Vagina (tissue), 2 donors: ENCODE measurements at regions not wholly inside any gene's neighbourhood (a gene's known extent, or its start where the extent isn't known, plus 50 kb on each side); places are given as distances from the start of the nearest gene placed in this dataset.

ENCODE experiments used
- DNase-seq, 2 donors: peaks; one replicate each; pipeline ENCODE4 v3.0.0-alpha.2; 2017; ENCODE audit errors: extremely low spot score in 2 of 2
- H3K27ac ChIP-seq: fragments of 200-600 bp; sonication (generic); one replicate; pipeline ENCODE4 v1.5.1; 2019
- H3K27me3 ChIP-seq: fragments of 200-600 bp; sonication (generic); one replicate; pipeline ENCODE4 v1.5.1; 2019
- H3K36me3 ChIP-seq, 2 donors: fragments of 200-600 bp; sonication (generic); one replicate each; pipeline ENCODE4 v1.5.1; 2017 to 2019
- H3K4me1 ChIP-seq: fragments of 200-600 bp; sonication (generic); one replicate; pipeline ENCODE4 v1.5.1; 2019
- H3K4me3 ChIP-seq, 2 donors: fragments of 200-600 bp; sonication (generic); 1 replicate in 1 of 2; 2 replicates in 1 of 2; pipeline ENCODE4 v1.5.1; 2016 to 2019
- H3K9me3 ChIP-seq: fragments of 200-600 bp; sonication (generic); one replicate; pipeline ENCODE4 v1.5.1; 2019
- CTCF ChIP-seq, 3 experiments: fragments of 450-650 bp in 2 of 3; fragments of 200-600 bp in 1 of 3; sonication (generic) in 1 of 3; IDR thresholded peaks; one replicate each; pipeline ENCODE4 v1.5.1; 2017 to 2019; ENCODE audit warnings: antibody characterized with exemption in 3 of 3, mild to moderate bottlenecking in 2 of 3, moderate library complexity in 2 of 3
- POLR2A ChIP-seq, 2 donors: fragments of 450-650 bp; IDR thresholded peaks; one replicate each; pipeline ENCODE4 v1.6.1; 2017; ENCODE audit warnings: antibody characterized with exemption in 2 of 2, mild to moderate bottlenecking in 2 of 2, moderate library complexity in 2 of 2
- POLR2AphosphoS5 ChIP-seq, 2 donors: sonication (generic); formaldehyde crosslinking; IDR thresholded peaks; one replicate each; pipeline ENCODE4 v1.9.0; 2017; ENCODE audit warnings: antibody characterized with exemption in 2 of 2, mild to moderate bottlenecking in 2 of 2, low read depth in 1 of 2; ENCODE audit not compliant: insufficient read depth in 1 of 2
- intact Hi-C: fragments of 100-400 bp; cut with DNase I; formaldehyde crosslinking; loops from one replicate; pipeline ENCODE4 v1.15.1; 2023

- Histone ChIP-seq H3K4me3 (no peak overlapping the region), H3K4me1 (no peaks in the 10 kb centered on the region), H3K36me3 (no peaks in the 10 kb centered on the region), H3K27ac (no peak overlapping the region), H3K9me3 (no peaks in the 10 kb centered on the region), H3K27me3 (no peaks in the 10 kb centered on the region)
- intact Hi-C loops = no loop called here
- TF ChIP-seq POLR2A (IDR thresholded peaks at IDR 0.05) (no peak), CTCF (IDR thresholded peaks at IDR 0.05) (no peak), POLR2AphosphoS5 (IDR thresholded peaks at IDR 0.05; ENCODE audit: insufficient read depth in 1 of 2, low read depth in 1 of 2) (no peak)
- DNase-seq = no peak
Measured at GRCh38 chr5:87188391-87188790, 79.3 kb upstream of the RASA1 start.

GRCh38 chr5:87190041-87190440, 77.6 kb upstream of the RASA1 start:
- intact Hi-C loops = no loop called here
- DNase-seq = no peak
- no peak overlapping the region for H3K4me3 ChIP-seq
- H3K36me3 ChIP-seq = no peaks in the 10 kb centered on the region
- no peaks in the 10 kb centered on the region for H3K27me3 ChIP-seq
- no peaks in the 10 kb centered on the region for H3K4me1 ChIP-seq
- no peak overlapping the region for H3K27ac ChIP-seq
- TF ChIP-seq POLR2AphosphoS5 (IDR thresholded peaks at IDR 0.05; ENCODE audit: insufficient read depth in 1 of 2, low read depth in 1 of 2) (no peak), POLR2A (IDR thresholded peaks at IDR 0.05) (no peak), CTCF (IDR thresholded peaks at IDR 0.05) (no peak)
- H3K9me3 ChIP-seq = no peaks in the 10 kb centered on the region

- Histone ChIP-seq H3K36me3 (no peaks in the 10 kb centered on the region), H3K4me1 (no peaks in the 10 kb centered on the region), H3K27me3 (no peaks in the 10 kb centered on the region), H3K4me3 (no peak overlapping the region), H3K9me3 (no peaks in the 10 kb centered on the region), H3K27ac (no peak overlapping the region)
- no peak for DNase-seq
- TF ChIP-seq POLR2AphosphoS5 (IDR thresholded peaks at IDR 0.05; ENCODE audit: insufficient read depth in 1 of 2, low read depth in 1 of 2) (no peak), POLR2A (IDR thresholded peaks at IDR 0.05) (no peak), CTCF (IDR thresholded peaks at IDR 0.05) (no peak)
- intact Hi-C loops = no loop called here
Measured at GRCh38 chr5:87190687-87191086, 77.0 kb upstream of the RASA1 start.

- Histone ChIP-seq H3K27me3 (no peaks in the 10 kb centered on the region), H3K27ac (no peak overlapping the region), H3K36me3 (no peaks in the 10 kb centered on the region), H3K4me3 (no peak overlapping the region), H3K4me1 (no peaks in the 10 kb centered on the region), H3K9me3 (no peaks in the 10 kb centered on the region)
- intact Hi-C loops = no loop called here
- no peak for TF ChIP-seq POLR2A (IDR thresholded peaks at IDR 0.05)
- no peak for TF ChIP-seq CTCF (IDR thresholded peaks at IDR 0.05)
- no peak for TF ChIP-seq POLR2AphosphoS5 (IDR thresholded peaks at IDR 0.05; ENCODE audit: insufficient read depth in 1 of 2, low read depth in 1 of 2)
- no peak for DNase-seq
Measured at GRCh38 chr5:87191645-87192044, 76.0 kb upstream of the RASA1 start.

GRCh38 chr5:87195104-87195591, 72.5 kb upstream of the RASA1 start:
- TF ChIP-seq POLR2AphosphoS5 (IDR thresholded peaks at IDR 0.05; ENCODE audit: insufficient read depth in 1 of 2, low read depth in 1 of 2) (no peak), POLR2A (IDR thresholded peaks at IDR 0.05) (no peak), CTCF (IDR thresholded peaks at IDR 0.05) (no peak)
- Histone ChIP-seq H3K4me3 (no peak overlapping the region), H3K4me1 (no peaks in the 10 kb centered on the region), H3K27me3 (no peaks in the 10 kb centered on the region), H3K27ac (no peak overlapping the region), H3K9me3 (no peaks in the 10 kb centered on the region), H3K36me3 (no peaks in the 10 kb centered on the region)
- intact Hi-C loops = no loop called here
- no peak for DNase-seq
